GM12878 (cell line): ENCODE measurements at regions not wholly inside any gene's neighbourhood (a gene's known extent, or its start where the extent isn't known, plus 50 kb on each side); places are given as distances from the start of the nearest gene placed in this dataset.

Experiments used
- ATAC-seq: fragments of 200-7000 bp; cut with Tn5 transposase; 3 replicates; pipeline ENCODE4 v1.9.1; 2020; ENCODE audit warnings: mild to moderate bottlenecking, moderate library complexity
- BruUV-seq: library from RNA; stranded (reverse); fragments of 400-500 nt; replicated peaks from 2 replicates; lab custom pipeline; 2021; lab: Mats Ljungman, UMichigan
- CTCF ChIA-PET: fragments of 300-600 bp; sonication (Branson Sonifier 250); formaldehyde crosslinking; extraction: SDS; loops from one replicate; lab custom pipeline; 2021; ENCODE audit warnings: inconsistent platforms; lab: Yijun Ruan, JAX
- POLR2A ChIA-PET: fragments of 350-600 bp; formaldehyde crosslinking; extraction: SDS; loops from one replicate; lab custom pipeline; 2021; ENCODE audit warnings: inconsistent platforms; lab: Charles Lee
- RAD21 ChIA-PET: fragments of 300-600 bp; sonication (Branson Sonifier 250); formaldehyde crosslinking; loops from one replicate; lab custom pipeline; 2023; ENCODE audit warnings: antibody characterized with exemption; ENCODE audit not compliant: unreplicated experiment; lab: Charles Lee
- SMC1A ChIA-PET: fragments of 300-600 bp; sonication (Branson Sonifier 250); formaldehyde crosslinking; loops from one replicate; lab custom pipeline; 2023; ENCODE audit not compliant: unreplicated experiment, uncharacterized antibody; lab: Charles Lee
- DNase-seq: peaks from one replicate; pipeline ENCODE4 v3.0.0-alpha.2; 2011; ENCODE audit warnings: low read depth, low spot score
- FAIRE-seq: peaks from 3 replicates; lab custom pipeline; 2011; peaks lifted over from hg19 to GRCh38; lab: Jason Lieb, UNC
- H2AFZ ChIP-seq: 2 replicates; pipeline ENCODE4 v1.6.0; 2011; ENCODE audit warnings: low read depth, low read length, control low read depth; ENCODE audit not compliant: control insufficient read depth
- H3K27ac ChIP-seq: 2 replicates; pipeline ENCODE4 v1.5.1; 2011; ENCODE audit warnings: control low read depth; ENCODE audit not compliant: control insufficient read depth, insufficient read depth
- H3K27me3 ChIP-seq, 2 experiments: replicated peaks in 1 of 2; 2 replicates each; pipeline versions ENCODE4 v1.6.0 to v1.6.1; 2011; ENCODE audit warnings: low read length in 1 of 2; ENCODE audit not compliant: control insufficient read depth in 2 of 2, insufficient read depth in 2 of 2
- H3K36me3 ChIP-seq, 2 experiments: 2 replicates each; pipeline ENCODE4 v1.5.1; 2011; ENCODE audit warnings: low read length in 1 of 2; ENCODE audit not compliant: control insufficient read depth in 2 of 2, insufficient read depth in 2 of 2
- H3K4me1 ChIP-seq: 2 replicates; pipeline ENCODE4 v1.6.1; 2011; ENCODE audit warnings: mild to moderate bottlenecking, low read length, moderate library complexity, mixed read lengths; ENCODE audit not compliant: control insufficient read depth, insufficient read depth
- H3K4me2 ChIP-seq: 2 replicates; pipeline ENCODE4 v1.6.0; 2011; ENCODE audit warnings: control low read depth; ENCODE audit not compliant: control insufficient read depth, insufficient read depth
- H3K4me3 ChIP-seq: fragments of 200-600 bp; sonication (generic); 2 replicates; pipeline ENCODE4 v1.5.1; 2016
- H3K79me2 ChIP-seq: 2 replicates; pipeline ENCODE4 v1.6.0; 2011; ENCODE audit warnings: low read length; ENCODE audit not compliant: control insufficient read depth, insufficient read depth
- H3K9ac ChIP-seq: 2 replicates; pipeline ENCODE4 v1.8.0; 2011; ENCODE audit warnings: low read length, control low read depth, mixed read lengths; ENCODE audit not compliant: control insufficient read depth, insufficient read depth
- H3K9me3 ChIP-seq: replicated peaks from 3 replicates; pipeline ENCODE4 v1.5.1; 2011; ENCODE audit warnings: mild to moderate bottlenecking, low read length; ENCODE audit not compliant: control insufficient read depth, insufficient read depth
- H4K20me1 ChIP-seq: 2 replicates; pipeline ENCODE4 v1.6.0; 2011; ENCODE audit not compliant: control insufficient read depth, insufficient read depth
- EED ChIP-seq: sonication (generic); IDR thresholded peaks from 2 replicates; pipeline ENCODE4 v1.6.1; 2016; ENCODE audit warnings: antibody characterized with exemption, low read depth
- GABPA ChIP-seq: IDR thresholded peaks from 2 replicates; pipeline ENCODE4 v1.6.1; 2014; ENCODE audit warnings: antibody characterized with exemption, low read depth, mild to moderate bottlenecking, inconsistent platforms
- HDAC2 ChIP-seq: fragments of 200-600 bp; sonication (generic); IDR thresholded peaks from 2 replicates; pipeline ENCODE4 v1.6.1; 2017
- HSF1 ChIP-seq: fragments of 150-350 bp; IDR thresholded peaks from 2 replicates; pipeline ENCODE4 v1.6.1; 2014; ENCODE audit warnings: mild to moderate bottlenecking, low read depth, low read length
- JUND ChIP-seq: IDR thresholded peaks from 2 replicates; pipeline ENCODE4 v1.6.1; 2012; ENCODE audit warnings: low read depth, mild to moderate bottlenecking, low read length, improper control_type of control experiment, moderate library complexity
- RELB ChIP-seq: fragments of 450-650 bp; IDR thresholded peaks from 2 replicates; pipeline ENCODE4 v1.6.1; 2017; ENCODE audit warnings: low read depth, mild to moderate bottlenecking, moderate library complexity
- SRF ChIP-seq, 2 experiments: IDR thresholded peaks; 2 replicates each; pipeline ENCODE4 v1.6.1; 2011; ENCODE audit warnings: low read depth in 2 of 2, low read length in 2 of 2, mild to moderate bottlenecking in 1 of 2, moderate library complexity in 1 of 2
- ZBTB4 ChIP-seq: fragments of 450-650 bp; formaldehyde crosslinking; IDR thresholded peaks from 2 replicates; pipeline ENCODE4 v1.4.0; 2022; ENCODE audit warnings: mild to moderate bottlenecking, moderate library complexity
- ZNF622 ChIP-seq: fragments of 450-650 bp; IDR thresholded peaks from 2 replicates; pipeline ENCODE4 v1.6.1; 2017; ENCODE audit warnings: mild to moderate bottlenecking, inconsistent platforms
- WGBS: methylation state at CpG from one replicate; pipeline ENCODE4 v1.1.6; 2016; ENCODE audit warnings: low lambda C conversion rate; ENCODE audit not compliant: insufficient replicate concordance, insufficient coverage; ENCODE audit errors: missing lambda C conversion rate; 5-methylcytosine and 5-hydroxymethylcytosine counted together
- in situ Hi-C: fragments of 300-500 bp; cut with MboI; formaldehyde crosslinking; loops from 9 replicates; pipeline ENCODE4 v1.14.3; 2018; ENCODE audit warnings: mixed read lengths
- intact Hi-C: fragments of 100-400 bp; cut with micrococcal nuclease; formaldehyde crosslinking; loops from one replicate; pipeline ENCODE4 v1.14.2; 2022; ENCODE audit not compliant: unreplicated experiment

DNA sequence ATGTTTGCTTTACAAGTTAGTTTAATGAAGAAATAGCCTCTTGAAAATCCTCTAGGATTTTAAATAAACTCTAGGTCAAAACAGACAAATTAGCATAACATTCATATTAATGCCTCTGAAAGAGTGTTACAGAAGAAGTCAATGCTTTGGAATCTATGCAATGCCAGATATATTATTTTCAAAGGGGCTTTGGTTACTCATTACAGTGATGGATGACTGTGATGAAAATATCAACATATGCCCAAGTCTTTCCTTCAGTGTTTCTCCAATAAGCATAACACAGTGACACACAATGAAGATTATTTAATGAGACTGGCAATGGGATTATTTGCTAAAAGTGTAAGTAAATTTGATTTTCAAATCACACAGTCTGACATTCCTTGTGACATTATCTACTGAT is 1247.2 kb downstream of the ROBO2 start (continued):
- TF ChIP-seq ZBTB4 (CRISPR knock-in tag) (no peak), ZNF622 (no peak), GABPA (no peak), HDAC2 (no peak), HSF1 (no peak)

GRCh38 chr3:78293284-78293683 is 1253.4 kb downstream of the ROBO2 start:
- ChIA-PET RAD21 (no interaction called here), SMC1A (no interaction called here), POLR2A (no interaction called here), CTCF (no interaction called here)
- Histone ChIP-seq H3K4me3 (no peak overlapping the region), H3K27me3 (no peaks in the 10 kb centered on the region), H3K4me1 (no peaks in the 10 kb centered on the region), H3K79me2 (no peaks in the 10 kb centered on the region), H3K27ac (no peak overlapping the region), H3K9ac (no peak overlapping the region), H3K36me3 (no peaks in the 10 kb centered on the region), H3K4me2 (no peak overlapping the region), H4K20me1 (no peaks in the 10 kb centered on the region), H3K9me3 (no peaks in the 10 kb centered on the region), H2AFZ (no peak overlapping the region)
- FAIRE-seq (no peak), DNase-seq (no peak), ATAC-seq (no peak)
- 2% methylated on average over 3 of the region's 3 CpGs for WGBS
- TF ChIP-seq SRF (IDR thresholded peaks at IDR 0.05; ENCODE audit: low read depth in 2 of 2, low read length in 2 of 2) (no peak), RELB (no peak), EED (no peak), JUND (no peak)
- intact Hi-C loops = no loop called here
- no TSS peak for BruUV-seq
- in situ Hi-C loops = no loop called here
